Right lobe of liver (tissue), 6 donors: ENCODE measurements at regions not wholly inside any gene's neighbourhood (a gene's known extent, or its start where the extent isn't known, plus 50 kb on each side); places are given as distances from the start of the nearest gene placed in this dataset.

ENCODE experiments used
- ATAC-seq, 4 donors: fragments of 200-7000 bp; cut with Tn5 transposase; one replicate each; pipeline ENCODE4 v1.9.1; 2020; ENCODE audit warnings: mild to moderate bottlenecking in 4 of 4, moderate library complexity in 4 of 4
- DNase-seq, 3 donors: peaks; one replicate each; pipeline ENCODE4 v3.0.0-alpha.2; 2020
- H3K27ac ChIP-seq, 3 donors: fragments of 200-600 bp; one replicate each; pipeline ENCODE4 v1.8.0; 2022
- H3K27me3 ChIP-seq, 2 donors: fragments of 200-600 bp; one replicate each; pipeline ENCODE4 v1.8.0; 2022
- H3K36me3 ChIP-seq, 4 donors: fragments of 200-600 bp; sonication (generic) in 1 of 4; one replicate each; pipeline versions ENCODE4 v1.5.1 to v1.8.0; 2017 to 2022; ENCODE audit warnings: control low read depth in 1 of 4
- H3K4me1 ChIP-seq, 4 donors: fragments of 200-600 bp; sonication (generic) in 1 of 4; one replicate each; pipeline versions ENCODE4 v1.5.1 to v1.8.0; 2017 to 2022; ENCODE audit warnings: control low read depth in 1 of 4
- H3K4me3 ChIP-seq, 3 donors: fragments of 200-600 bp; one replicate each; pipeline ENCODE4 v1.8.0; 2022
- H3K9me3 ChIP-seq, 4 donors: fragments of 200-600 bp; sonication (generic) in 1 of 4; one replicate each; pipeline versions ENCODE4 v1.5.1 to v1.8.0; 2017 to 2022; ENCODE audit warnings: control low read depth in 1 of 4
- CTCF ChIP-seq, 4 donors: fragments of 200-600 bp in 3 of 4; fragments of 450-650 bp in 1 of 4; IDR thresholded peaks; one replicate each; pipeline versions ENCODE4 v1.5.1 to v1.8.0; 2016 to 2022; ENCODE audit warnings: antibody characterized with exemption in 4 of 4, mild to moderate bottlenecking in 2 of 4
- POLR2A ChIP-seq: fragments of 450-650 bp; IDR thresholded peaks from one replicate; pipeline ENCODE4 v1.6.1; 2017; ENCODE audit warnings: antibody characterized with exemption, mild to moderate bottlenecking
- WGBS: methylation state at CpG from one replicate; pipeline ENCODE4 v1.1.6; 2018; ENCODE audit warnings: low coverage, low lambda C conversion rate; ENCODE audit not compliant: insufficient coverage; ENCODE audit errors: missing lambda C conversion rate; 5-methylcytosine and 5-hydroxymethylcytosine counted together
- intact Hi-C, 2 donors: fragments of 100-400 bp; cut with DNase I; formaldehyde crosslinking; loops; one replicate each; pipeline versions ENCODE4 v1.11.2 to v1.14.1; 2022
- donor health status: DM: no; HTN: yes; CAD: no.
- donor health status: DM: no; HTN: no; CAD: no.
- donor health status: DM: no; HTN: no; CAD: no.
- donor health status: DM: no; HTN: yes; CAD: no.
- donor health status: DM: no; HTN: yes; CAD: no.

- H3K9me3 ChIP-seq: no peaks in the 10 kb centered on the region
- TF ChIP-seq CTCF (IDR thresholded peaks at IDR 0.05) (peak; percentile 47 to 69 (median 57)), POLR2A (no peak)
- 20% methylated on average over 3 of the region's 3 CpGs for WGBS
- intact Hi-C loops: no loop called here
- H3K27me3 ChIP-seq: no peaks in the 10 kb centered on the region
- no peaks in the 10 kb centered on the region for H3K36me3 ChIP-seq
- no peak overlapping the region for H3K4me3 ChIP-seq
- ATAC-seq (peak in 3 of 4 donors; percentile 45 to 50 (median 49)), DNase-seq (no peak)
- H3K4me1 ChIP-seq: no peaks in the 10 kb centered on the region
- no peak overlapping the region for H3K27ac ChIP-seq
Measured at GRCh38 chr12:74689071-74689655, 151.5 kb downstream of the ATXN7L3B start.

- Histone ChIP-seq H3K36me3 (no peaks in the 10 kb centered on the region), H3K4me1 (no peaks in the 10 kb centered on the region), H3K4me3 (no peak overlapping the region), H3K27me3 (no peaks in the 10 kb centered on the region), H3K9me3 (no peaks in the 10 kb centered on the region), H3K27ac (no peak overlapping the region)
- WGBS: 61% methylated on average over 2 of the region's 2 CpGs
- DNase-seq: no peak
- TF ChIP-seq CTCF (IDR thresholded peaks at IDR 0.05) (no peak), POLR2A (no peak)
- intact Hi-C loops: no loop called here
- no peak for ATAC-seq
Measured at GRCh38 chr12:74689929-74690328, 152.3 kb downstream of the ATXN7L3B start.

DNA sequence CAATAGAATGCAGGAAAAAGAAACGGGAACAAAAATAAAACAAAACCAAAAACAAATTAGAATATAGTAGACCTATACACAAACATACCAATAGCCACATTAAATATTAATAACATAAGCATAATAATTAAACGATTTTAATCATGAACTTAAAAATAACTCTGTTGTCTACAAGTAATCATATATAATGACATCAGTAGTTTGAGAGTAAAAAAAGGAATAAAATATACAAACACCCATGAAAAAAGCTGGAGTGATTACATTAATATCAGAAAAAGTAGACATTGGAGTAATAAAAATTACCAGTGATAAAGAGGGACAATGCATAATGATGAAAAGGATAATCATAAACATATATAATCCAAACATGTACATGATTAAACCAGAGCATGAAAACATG, 181.8 kb downstream of the ATXN7L3B start:
- H3K4me1 ChIP-seq: no peaks in the 10 kb centered on the region
- H3K9me3 ChIP-seq: no peaks in the 10 kb centered on the region
- WGBS: 38% methylated on average over 2 of the region's 2 CpGs
- TF ChIP-seq CTCF (IDR thresholded peaks at IDR 0.05): no peak
- no peak for TF ChIP-seq POLR2A
- no peaks in the 10 kb centered on the region for H3K36me3 ChIP-seq
- ATAC-seq (no peak), DNase-seq (no peak)
- no peak overlapping the region for H3K27ac ChIP-seq
- no peak overlapping the region for H3K4me3 ChIP-seq
- intact Hi-C loops: no loop called here
- H3K27me3 ChIP-seq: no peaks in the 10 kb centered on the region

DNA sequence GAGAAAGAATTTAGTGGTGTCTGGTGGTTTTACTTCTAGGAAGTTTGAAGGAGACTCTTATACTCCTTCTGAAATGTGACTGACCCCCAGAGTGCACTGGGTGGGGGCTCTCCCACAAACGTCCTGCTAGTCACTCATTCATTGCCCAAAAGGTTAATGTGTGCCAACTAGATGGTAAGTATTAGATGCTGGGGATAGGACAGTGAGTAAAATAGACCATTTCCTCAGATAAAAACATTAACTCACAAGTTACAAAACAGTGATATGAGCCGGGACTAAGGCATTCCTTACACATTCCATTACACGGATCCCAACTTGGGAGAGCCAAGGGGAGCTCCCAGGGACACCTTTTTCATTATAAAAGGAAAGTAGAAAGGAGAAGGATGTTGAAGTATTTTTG, 185.1 kb downstream of the ATXN7L3B start:
- Histone ChIP-seq H3K4me3 (no peak overlapping the region), H3K9me3 (no peaks in the 10 kb centered on the region), H3K4me1 (no peaks in the 10 kb centered on the region), H3K27me3 (no peaks in the 10 kb centered on the region), H3K36me3 (no peaks in the 10 kb centered on the region), H3K27ac (no peak overlapping the region)
- no peak for DNase-seq
- WGBS: 10% methylated on average over 3 of the region's 3 CpGs
- no peak for ATAC-seq
- intact Hi-C loops: no loop called here
- TF ChIP-seq CTCF (IDR thresholded peaks at IDR 0.05) (no peak), POLR2A (no peak)

DNA sequence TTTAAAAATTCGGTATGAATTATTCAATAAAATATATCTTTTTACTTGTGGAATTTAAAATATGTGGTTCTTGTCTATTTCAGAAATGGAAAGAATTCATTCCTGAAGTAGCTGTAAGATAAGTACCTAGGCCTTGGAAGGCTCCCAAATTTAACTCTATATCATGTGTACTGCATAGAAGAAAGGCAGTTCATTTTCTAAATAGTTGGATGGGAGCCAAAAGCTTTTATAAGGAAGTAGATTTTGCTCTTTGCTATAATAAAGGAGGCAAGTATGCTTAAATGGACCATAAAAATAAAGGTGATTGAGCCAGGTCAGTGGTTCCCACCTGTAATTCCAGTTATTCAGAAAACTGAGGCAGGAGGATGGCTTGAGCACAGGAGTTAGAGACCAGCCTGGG, 187.5 kb downstream of the ATXN7L3B start:
- H3K27ac ChIP-seq: no peak overlapping the region
- H3K4me3 ChIP-seq: no peak overlapping the region
- 41% methylated on average over 1 of the region's 1 CpG for WGBS
- DNase-seq: no peak
- H3K9me3 ChIP-seq: no peaks in the 10 kb centered on the region
- intact Hi-C loops: no loop called here
- no peaks in the 10 kb centered on the region for H3K36me3 ChIP-seq
- no peak for ATAC-seq
- no peaks in the 10 kb centered on the region for H3K27me3 ChIP-seq
- no peaks in the 10 kb centered on the region for H3K4me1 ChIP-seq
- no peak for TF ChIP-seq POLR2A
- TF ChIP-seq CTCF (IDR thresholded peaks at IDR 0.05): no peak
